GM12878 (cell line): ENCODE measurements at regions not wholly inside any gene's neighbourhood (a gene's known extent, or its start where the extent isn't known, plus 50 kb on each side); places are given as distances from the start of the nearest gene placed in this dataset.

ENCODE experiments used
- CHD2 ChIP-seq: IDR thresholded peaks from 2 replicates; pipeline ENCODE4 v1.6.1; 2011; ENCODE audit warnings: low read depth, low read length, improper control_type of control experiment, borderline replicate concordance
- NRF1 ChIP-seq: conservative IDR thresholded peaks from 2 replicates; pipeline ENCODE4 v1.6.1; 2011; ENCODE audit warnings: mild to moderate bottlenecking, low read depth, low read length, improper control_type of control experiment
- SRF ChIP-seq, 2 experiments: IDR thresholded peaks; 2 replicates each; pipeline ENCODE4 v1.6.1; 2011; ENCODE audit warnings: low read depth in 2 of 2, low read length in 2 of 2, mild to moderate bottlenecking in 1 of 2, moderate library complexity in 1 of 2
- SUPT20H ChIP-seq: IDR thresholded peaks from 2 replicates; pipeline ENCODE4 v1.6.1; 2011; ENCODE audit warnings: low read depth, mild to moderate bottlenecking, low read length, moderate library complexity, borderline replicate concordance; ENCODE audit not compliant: control insufficient read depth
- TF ChIP-seq, protein P1 (sequence below), 3 experiments: IDR thresholded peaks in 2 of 3; conservative IDR thresholded peaks in 1 of 3; 2 replicates each; pipeline ENCODE4 v1.5.1; 2011; ENCODE audit warnings: low read depth in 3 of 3, low read length in 3 of 3, mild to moderate bottlenecking in 3 of 3, control low read depth in 2 of 3, moderate library complexity in 2 of 3, inconsistent platforms in 1 of 3, mixed read lengths in 1 of 3; ENCODE audit not compliant: control insufficient read depth in 2 of 3, insufficient read depth in 1 of 3; ENCODE audit errors: extremely low read depth in 1 of 3

GRCh38 chr9:11204521-11204920 is 591.7 kb upstream of the PTPRD start:
- TF ChIP-seq NRF1 (no peak), CHD2 (no peak), SUPT20H (no peak), SRF (IDR thresholded peaks at IDR 0.05; ENCODE audit: low read depth in 2 of 2, low read length in 2 of 2) (no peak)
- TF ChIP-seq, protein P1, sequence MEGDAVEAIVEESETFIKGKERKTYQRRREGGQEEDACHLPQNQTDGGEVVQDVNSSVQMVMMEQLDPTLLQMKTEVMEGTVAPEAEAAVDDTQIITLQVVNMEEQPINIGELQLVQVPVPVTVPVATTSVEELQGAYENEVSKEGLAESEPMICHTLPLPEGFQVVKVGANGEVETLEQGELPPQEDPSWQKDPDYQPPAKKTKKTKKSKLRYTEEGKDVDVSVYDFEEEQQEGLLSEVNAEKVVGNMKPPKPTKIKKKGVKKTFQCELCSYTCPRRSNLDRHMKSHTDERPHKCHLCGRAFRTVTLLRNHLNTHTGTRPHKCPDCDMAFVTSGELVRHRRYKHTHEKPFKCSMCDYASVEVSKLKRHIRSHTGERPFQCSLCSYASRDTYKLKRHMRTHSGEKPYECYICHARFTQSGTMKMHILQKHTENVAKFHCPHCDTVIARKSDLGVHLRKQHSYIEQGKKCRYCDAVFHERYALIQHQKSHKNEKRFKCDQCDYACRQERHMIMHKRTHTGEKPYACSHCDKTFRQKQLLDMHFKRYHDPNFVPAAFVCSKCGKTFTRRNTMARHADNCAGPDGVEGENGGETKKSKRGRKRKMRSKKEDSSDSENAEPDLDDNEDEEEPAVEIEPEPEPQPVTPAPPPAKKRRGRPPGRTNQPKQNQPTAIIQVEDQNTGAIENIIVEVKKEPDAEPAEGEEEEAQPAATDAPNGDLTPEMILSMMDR (IDR thresholded peaks at IDR 0.05 in 2 of 3, conservative IDR thresholded peaks at IDR 0.05 in 1 of 3; ENCODE audit: control insufficient read depth in 2 of 3, extremely low read depth in 1 of 3, insufficient read depth in 1 of 3, low read depth in 3 of 3, low read length in 3 of 3) = no peak
